B cell (primary cell): ENCODE measurements at regions not wholly inside any gene's neighbourhood (a gene's known extent, or its start where the extent isn't known, plus 50 kb on each side); places are given as distances from the start of the nearest gene placed in this dataset.

Source experiments
- ATAC-seq: fragments of 200-7000 bp; cut with Tn5 transposase; one replicate; pipeline ENCODE4 v1.10.0; 2021; ENCODE audit warnings: low read depth, mild to moderate bottlenecking, moderate number of reproducible peaks, moderate library complexity
- CTCF ChIA-PET: fragments of 350-600 bp; sonication (Branson Sonifier 250); formaldehyde crosslinking; loops from one replicate; lab custom pipeline; 2021; ENCODE audit warnings: antibody characterized with exemption, inconsistent platforms; lab: Charles Lee
- POLR2A ChIA-PET: fragments of 350-600 bp; sonication (Branson Sonifier 250); formaldehyde crosslinking; loops from one replicate; lab custom pipeline; 2021; ENCODE audit warnings: antibody characterized with exemption; lab: Charles Lee
- DNase-seq: peaks from one replicate; pipeline ENCODE4 v3.0.0; 2013
- H2AFZ ChIP-seq: 2 replicates; pipeline ENCODE4 v1.6.1; 2012; ENCODE audit warnings: mild to moderate bottlenecking, low read depth, low read length; ENCODE audit not compliant: insufficient read depth, poor library complexity, severe bottlenecking
- H3K27ac ChIP-seq, 2 donors: 1 replicate in 1 of 2; 2 replicates in 1 of 2; pipeline ENCODE4 v1.5.1; 2012 to 2013; ENCODE audit warnings: low read length in 2 of 2, mild to moderate bottlenecking in 2 of 2, moderate library complexity in 1 of 2
- H3K27me3 ChIP-seq, 4 experiments: fragments of 200-600 bp in 1 of 4; sonication (generic) in 1 of 4; replicated peaks in 1 of 4; 1 replicate in 2 of 4; 2 replicates in 2 of 4; pipeline versions ENCODE4 v1.6.1 to v1.7.0; 2013 to 2016; ENCODE audit warnings: low read length in 3 of 4, mild to moderate bottlenecking in 2 of 4, mixed read lengths in 1 of 4, moderate library complexity in 1 of 4; ENCODE audit not compliant: insufficient read depth in 4 of 4, control insufficient read depth in 3 of 4; ENCODE audit errors: control extremely low read depth in 1 of 4
- H3K36me3 ChIP-seq, 2 experiments: replicated peaks in 1 of 2; 1 replicate in 1 of 2; 2 replicates in 1 of 2; pipeline versions ENCODE4 v1.6.1 to v1.7.1; 2013; ENCODE audit warnings: low read length in 1 of 2; ENCODE audit not compliant: insufficient read depth in 2 of 2, control insufficient read depth in 1 of 2; ENCODE audit errors: control extremely low read depth in 1 of 2, extremely low read depth in 1 of 2
- H3K4me1 ChIP-seq, 2 donors: fragments of 200-600 bp in 1 of 2; sonication (generic) in 1 of 2; 1 replicate in 1 of 2; 2 replicates in 1 of 2; pipeline versions ENCODE4 v1.5.1 to v1.6.1; 2013 to 2017; ENCODE audit warnings: low read length in 2 of 2; ENCODE audit not compliant: control insufficient read depth in 2 of 2, insufficient read depth in 2 of 2
- H3K4me2 ChIP-seq: replicated peaks from 2 replicates; pipeline ENCODE3; 2012; ENCODE audit warnings: mild to moderate bottlenecking, low read depth, low read length; ENCODE audit not compliant: poor library complexity, severe bottlenecking
- H3K4me3 ChIP-seq, 5 experiments: fragments of 200-600 bp in 1 of 5; sonication (generic) in 1 of 5; 1 replicate in 3 of 5; 2 replicates in 2 of 5; pipeline versions ENCODE4 v1.5.1 to v1.7.0; 2011 to 2016; ENCODE audit warnings: low read length in 4 of 5, mild to moderate bottlenecking in 4 of 5, low read depth in 2 of 5, control low read depth in 1 of 5, moderate library complexity in 1 of 5; ENCODE audit not compliant: insufficient read depth in 1 of 5; ENCODE audit errors: control extremely low read depth in 1 of 5, extremely low read depth in 1 of 5
- H3K79me2 ChIP-seq: fragments of 200-600 bp; sonication (generic); one replicate; pipeline ENCODE4 v1.6.0; 2016; ENCODE audit warnings: low read length; ENCODE audit not compliant: control insufficient read depth, insufficient read depth
- H3K9ac ChIP-seq: fragments of 200-600 bp; sonication (generic); 2 replicates; pipeline ENCODE4 v1.6.1; 2017; ENCODE audit warnings: mild to moderate bottlenecking, low read length, moderate library complexity
- H3K9me3 ChIP-seq, 3 donors: one replicate each; pipeline versions ENCODE4 v1.6.1 to v1.7.1; 2013; ENCODE audit warnings: low read length in 2 of 3; ENCODE audit not compliant: control insufficient read depth in 2 of 3, insufficient read depth in 1 of 3; ENCODE audit errors: control extremely low read depth in 1 of 3
- H4K20me1 ChIP-seq: 2 replicates; pipeline ENCODE4 v1.6.0; 2012; ENCODE audit warnings: mild to moderate bottlenecking, low read length; ENCODE audit not compliant: insufficient read depth, control insufficient read depth, poor library complexity, severe bottlenecking
- H3K27ac Mint-ChIP-seq: one replicate; pipeline ENCODE4 v1.8.0; 2021; ENCODE audit warnings: mixed read lengths
- H3K27me3 Mint-ChIP-seq: one replicate; pipeline ENCODE4 v1.8.0; 2021; ENCODE audit warnings: mixed read lengths
- H3K4me1 Mint-ChIP-seq: one replicate; pipeline ENCODE4 v1.8.0; 2021; ENCODE audit warnings: mixed read lengths
- H3K4me3 Mint-ChIP-seq: one replicate; pipeline ENCODE4 v1.8.0; 2021; ENCODE audit warnings: mixed read lengths
- H3K9me3 Mint-ChIP-seq: one replicate; pipeline ENCODE4 v1.8.0; 2022; ENCODE audit warnings: mixed read lengths; ENCODE audit not compliant: insufficient read depth
- EZH2 ChIP-seq: IDR thresholded peaks from 2 replicates; pipeline ENCODE4 v1.6.1; 2012; ENCODE audit warnings: borderline replicate concordance, low read depth, mild to moderate bottlenecking, moderate library complexity, low read length; ENCODE audit not compliant: insufficient read depth, poor library complexity, severe bottlenecking
- WGBS: methylation state at CpG from one replicate; pipeline ENCODE4 v1.1.5; 2013; ENCODE audit warnings: missing lambda C conversion rate; ENCODE audit not compliant: insufficient coverage; 5-methylcytosine and 5-hydroxymethylcytosine counted together
- intact Hi-C: fragments of 100-400 bp; cut with micrococcal nuclease; formaldehyde crosslinking; loops from one replicate; pipeline ENCODE4 v1.10.0; 2022
- TF ChIP-seq, protein P1 (sequence below): fragments of 200-600 bp; IDR thresholded peaks from one replicate; pipeline ENCODE4 v1.8.0; 2022; ENCODE audit warnings: antibody characterized with exemption, mild to moderate bottlenecking

DNA sequence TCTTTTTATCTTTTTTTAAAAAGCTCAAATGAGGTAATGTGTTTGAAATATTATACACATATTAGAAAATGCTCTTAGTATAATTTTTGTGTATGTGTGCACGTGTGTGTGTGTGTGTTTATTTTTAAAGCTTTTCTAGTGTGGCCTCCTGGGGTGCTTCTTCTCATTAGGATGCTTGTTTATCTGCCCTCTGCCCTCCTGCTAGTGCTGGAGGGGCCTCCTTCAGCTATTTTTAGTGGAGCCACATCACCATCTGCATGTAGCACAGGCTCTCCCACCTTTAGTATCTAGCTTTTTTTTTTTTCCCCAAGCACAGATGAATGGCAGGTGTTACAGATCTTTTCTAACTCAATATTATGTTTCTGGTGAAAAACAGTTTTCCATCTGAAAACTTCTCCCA is 155.7 kb upstream of the TMEM229A start:
- Histone ChIP-seq H3K9me3 (no peaks in the 10 kb centered on the region), H3K9ac (no peak overlapping the region), H4K20me1 (no peaks in the 10 kb centered on the region), H2AFZ (no peak overlapping the region), H3K4me2 (no peak overlapping the region), H3K36me3 (no peaks in the 10 kb centered on the region), H3K4me3 (no peak overlapping the region), H3K27me3 (no peaks in the 10 kb centered on the region), H3K79me2 (no peaks in the 10 kb centered on the region), H3K4me1 (no peaks in the 10 kb centered on the region), H3K27ac (no peak overlapping the region)
- POLR2A ChIA-PET = no interaction called here
- intact Hi-C loops = no loop called here
- no peaks in the 10 kb centered on the region for H3K27me3 Mint-ChIP-seq
- no peak overlapping the region for H3K27ac Mint-ChIP-seq
- CTCF ChIA-PET = no interaction called here
- TF ChIP-seq, protein P1, sequence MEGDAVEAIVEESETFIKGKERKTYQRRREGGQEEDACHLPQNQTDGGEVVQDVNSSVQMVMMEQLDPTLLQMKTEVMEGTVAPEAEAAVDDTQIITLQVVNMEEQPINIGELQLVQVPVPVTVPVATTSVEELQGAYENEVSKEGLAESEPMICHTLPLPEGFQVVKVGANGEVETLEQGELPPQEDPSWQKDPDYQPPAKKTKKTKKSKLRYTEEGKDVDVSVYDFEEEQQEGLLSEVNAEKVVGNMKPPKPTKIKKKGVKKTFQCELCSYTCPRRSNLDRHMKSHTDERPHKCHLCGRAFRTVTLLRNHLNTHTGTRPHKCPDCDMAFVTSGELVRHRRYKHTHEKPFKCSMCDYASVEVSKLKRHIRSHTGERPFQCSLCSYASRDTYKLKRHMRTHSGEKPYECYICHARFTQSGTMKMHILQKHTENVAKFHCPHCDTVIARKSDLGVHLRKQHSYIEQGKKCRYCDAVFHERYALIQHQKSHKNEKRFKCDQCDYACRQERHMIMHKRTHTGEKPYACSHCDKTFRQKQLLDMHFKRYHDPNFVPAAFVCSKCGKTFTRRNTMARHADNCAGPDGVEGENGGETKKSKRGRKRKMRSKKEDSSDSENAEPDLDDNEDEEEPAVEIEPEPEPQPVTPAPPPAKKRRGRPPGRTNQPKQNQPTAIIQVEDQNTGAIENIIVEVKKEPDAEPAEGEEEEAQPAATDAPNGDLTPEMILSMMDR = no peak
- no peak for TF ChIP-seq EZH2
- DNase-seq (no peak), ATAC-seq (no peak)
- H3K4me3 Mint-ChIP-seq = no peak overlapping the region
- H3K4me1 Mint-ChIP-seq = no peaks in the 10 kb centered on the region
- no peaks in the 10 kb centered on the region for H3K9me3 Mint-ChIP-seq
- no CpG with 5 or more reads among the region's 1 CpG for WGBS

GRCh38 chr7:124187962-124188361 is 155.1 kb upstream of the TMEM229A start:
- no peak for DNase-seq
- H3K4me1 ChIP-seq = no peaks in the 10 kb centered on the region
- no peak for ATAC-seq
- ChIA-PET POLR2A (no interaction called here), CTCF (no interaction called here)
- no peaks in the 10 kb centered on the region for H3K27me3 ChIP-seq
- no peak overlapping the region for H3K4me3 ChIP-seq
- H3K79me2 ChIP-seq = no peaks in the 10 kb centered on the region
- H3K4me3 Mint-ChIP-seq = no peak overlapping the region
- H2AFZ ChIP-seq = no peak overlapping the region
- no peak overlapping the region for H3K9ac ChIP-seq
- no peaks in the 10 kb centered on the region for H3K4me1 Mint-ChIP-seq
- no peak overlapping the region for H3K27ac ChIP-seq
- H3K27me3 Mint-ChIP-seq = no peaks in the 10 kb centered on the region
- intact Hi-C loops = no loop called here
- H3K4me2 ChIP-seq = no peak overlapping the region
- no peaks in the 10 kb centered on the region for H4K20me1 ChIP-seq
- H3K9me3 Mint-ChIP-seq = no peaks in the 10 kb centered on the region
- no peaks in the 10 kb centered on the region for H3K36me3 ChIP-seq
- H3K9me3 ChIP-seq = no peaks in the 10 kb centered on the region
- 71% methylated on average over 1 of the region's 4 CpGs for WGBS
- TF ChIP-seq EZH2 = no peak
- TF ChIP-seq, protein P1 = no peak
- H3K27ac Mint-ChIP-seq = no peak overlapping the region
